SK-N-SH (cell line): ENCODE measurements at regions not wholly inside any gene's neighbourhood (a gene's known extent, or its start where the extent isn't known, plus 50 kb on each side); places are given as distances from the start of the nearest gene placed in this dataset.

Source experiments
- CTCF ChIA-PET: fragments of 300-600, 350-600 bp; formaldehyde crosslinking; extraction: SDS; loops from one replicate; lab custom pipeline; 2021; lab: Yijun Ruan, JAX
- POLR2A ChIA-PET: fragments of 350-600 bp; sonication (Branson Sonifier 250); formaldehyde crosslinking; extraction: SDS; loops from one replicate; lab custom pipeline; 2020; ENCODE audit warnings: antibody characterized with exemption, inconsistent platforms; lab: Yijun Ruan, JAX
- DNase-seq: peaks from one replicate; pipeline ENCODE4 v3.0.0; 2012
- H2AFZ ChIP-seq: fragments of 200-600 bp; sonication (generic); 2 replicates; pipeline ENCODE4 v1.8.1; 2016; ENCODE audit warnings: antibody characterized with exemption, mild to moderate bottlenecking, low read depth
- H3F3A ChIP-seq: fragments of 200-600 bp; sonication (generic); replicated peaks from 2 replicates; pipeline ENCODE3; 2016; ENCODE audit warnings: antibody characterized with exemption, mild to moderate bottlenecking; ENCODE audit not compliant: insufficient read depth
- H3K27ac ChIP-seq, 2 experiments: fragments of 200-500 bp in 1 of 2; fragments of 200-600 bp in 1 of 2; sonication (Bioruptor generic) in 1 of 2; sonication (generic), shearing (Covaris generic) in 1 of 2; 2 replicates each; pipeline versions ENCODE4 v1.5.1 to v1.6.1; 2014 to 2016; ENCODE audit warnings: low read depth in 2 of 2, inconsistent platforms in 1 of 2, low read length in 1 of 2, mild to moderate bottlenecking in 1 of 2, mixed read lengths in 1 of 2
- H3K27me3 ChIP-seq: fragments of 200-600 bp; sonication (generic), shearing (Covaris generic); 2 replicates; pipeline ENCODE4 v1.6.1; 2016; ENCODE audit warnings: mixed run types; ENCODE audit not compliant: insufficient read depth
- H3K36me3 ChIP-seq, 2 experiments: fragments of 200-500 bp in 1 of 2; fragments of 200-600 bp in 1 of 2; sonication (Bioruptor generic) in 1 of 2; sonication (generic) in 1 of 2; replicated peaks in 1 of 2; 2 replicates each; pipeline versions ENCODE3 to v1.5.1; 2014 to 2016; ENCODE audit warnings: low read length in 1 of 2, mild to moderate bottlenecking in 1 of 2; ENCODE audit not compliant: insufficient read depth in 2 of 2, control insufficient read depth in 1 of 2
- H3K4me1 ChIP-seq, 2 experiments: fragments of 200-500 bp in 1 of 2; fragments of 200-600 bp in 1 of 2; sonication (Bioruptor generic) in 1 of 2; sonication (generic), shearing (Covaris generic) in 1 of 2; 2 replicates each; pipeline versions ENCODE4 v1.5.1 to v1.6.1; 2014 to 2016; ENCODE audit warnings: low read depth in 1 of 2, low read length in 1 of 2, mixed run types in 1 of 2; ENCODE audit not compliant: insufficient read depth in 2 of 2, control insufficient read depth in 1 of 2
- H3K4me2 ChIP-seq: fragments of 200-600 bp; sonication (generic), shearing (Covaris generic); 2 replicates; pipeline ENCODE4 v1.6.1; 2017; ENCODE audit warnings: mixed run types
- H3K4me3 ChIP-seq, 2 experiments: fragments of 200-500 bp in 1 of 2; fragments of 200-600 bp in 1 of 2; sonication (Bioruptor generic) in 1 of 2; sonication (generic), shearing (Covaris generic) in 1 of 2; 2 replicates each; pipeline versions ENCODE4 v1.5.1 to v1.8.1; 2014 to 2016; ENCODE audit warnings: low read depth in 2 of 2, inconsistent platforms in 1 of 2, low read length in 1 of 2, mild to moderate bottlenecking in 1 of 2, mixed read lengths in 1 of 2, moderate library complexity in 1 of 2
- H3K79me2 ChIP-seq: fragments of 200-600 bp; sonication (generic); 2 replicates; pipeline ENCODE4 v1.8.1; 2017; ENCODE audit warnings: mild to moderate bottlenecking; ENCODE audit not compliant: insufficient read depth
- H3K9ac ChIP-seq: fragments of 200-600 bp; sonication (generic); 2 replicates; pipeline ENCODE4 v1.6.1; 2017; ENCODE audit warnings: mixed run types
- H3K9me2 ChIP-seq: fragments of 200-600 bp; sonication (generic); 2 replicates; pipeline ENCODE4 v1.6.1; 2017; ENCODE audit warnings: mixed run types
- H3K9me3 ChIP-seq: fragments of 200-600 bp; sonication (generic); 2 replicates; pipeline ENCODE4 v1.6.1; 2017; ENCODE audit warnings: mixed run types, mild to moderate bottlenecking, moderate library complexity
- H4K20me1 ChIP-seq: fragments of 200-600 bp; sonication (generic); 2 replicates; pipeline ENCODE4 v1.6.1; 2017; ENCODE audit warnings: mild to moderate bottlenecking, mixed run types; ENCODE audit not compliant: insufficient read depth
- CHD2 ChIP-seq: fragments of 150-350 bp; IDR thresholded peaks from 2 replicates; pipeline ENCODE4 v1.6.1; 2018; ENCODE audit warnings: low read length; ENCODE audit not compliant: partially characterized antibody
- ELF1 ChIP-seq: IDR thresholded peaks from 2 replicates; pipeline ENCODE4 v1.4.0; 2012
- FOSL2 ChIP-seq: IDR thresholded peaks from 2 replicates; pipeline ENCODE4 v1.4.0; 2012; ENCODE audit warnings: low read depth, mild to moderate bottlenecking, moderate library complexity, borderline replicate concordance
- GABPA ChIP-seq: IDR thresholded peaks from 2 replicates; pipeline ENCODE4 v1.4.0; 2012; ENCODE audit warnings: low read depth, mild to moderate bottlenecking
- GATA2 ChIP-seq: sonication (generic); formaldehyde crosslinking; IDR thresholded peaks from 2 replicates; pipeline ENCODE4 v1.5.0; 2020; ENCODE audit warnings: mild to moderate bottlenecking, missing genetic modification reagents
- IRF3 ChIP-seq: fragments of 150-350 bp; IDR thresholded peaks from 2 replicates; pipeline ENCODE4 v1.6.1; 2016; ENCODE audit warnings: mild to moderate bottlenecking, low read depth, low read length
- MXI1 ChIP-seq: IDR thresholded peaks from 2 replicates; pipeline ENCODE4 v1.6.1; 2012; ENCODE audit warnings: mild to moderate bottlenecking, low read depth, low read length, improper control_type of control experiment
- NFIC ChIP-seq: IDR thresholded peaks from 2 replicates; pipeline ENCODE4 v1.4.0; 2012; ENCODE audit warnings: borderline replicate concordance
- NRF1 ChIP-seq: IDR thresholded peaks from 2 replicates; pipeline ENCODE4 v1.6.1; 2012; ENCODE audit warnings: low read depth, mild to moderate bottlenecking, low read length
- RCOR1 ChIP-seq: fragments of 150-350 bp; IDR thresholded peaks from 2 replicates; pipeline ENCODE4 v1.6.1; 2017; ENCODE audit warnings: antibody characterized with exemption, low read length
- REST ChIP-seq: IDR thresholded peaks from 2 replicates; pipeline ENCODE4 v1.6.1; 2012; ENCODE audit warnings: mild to moderate bottlenecking, low read depth, low read length, moderate library complexity
- RFX5 ChIP-seq: IDR thresholded peaks from 2 replicates; pipeline ENCODE4 v1.6.1; 2012; ENCODE audit warnings: mild to moderate bottlenecking, improper control_type of control experiment, low read length
- RXRA ChIP-seq: IDR thresholded peaks from 2 replicates; pipeline ENCODE4 v1.4.0; 2012; ENCODE audit warnings: low read depth, mild to moderate bottlenecking, borderline replicate concordance
- SMC3 ChIP-seq: IDR thresholded peaks from 2 replicates; pipeline ENCODE4 v1.6.1; 2012; ENCODE audit warnings: low read depth, low read length, improper control_type of control experiment
- TAF1 ChIP-seq: IDR thresholded peaks from 2 replicates; pipeline ENCODE4 v1.6.1; 2012; ENCODE audit warnings: low read depth, mild to moderate bottlenecking, low read length, moderate library complexity, borderline replicate concordance
- TEAD4 ChIP-seq: IDR thresholded peaks from 2 replicates; pipeline ENCODE4 v1.4.0; 2012; ENCODE audit warnings: mild to moderate bottlenecking, borderline replicate concordance; ENCODE audit not compliant: insufficient read depth
- USF1 ChIP-seq: IDR thresholded peaks from 2 replicates; pipeline ENCODE4 v1.4.0; 2012; ENCODE audit warnings: low read depth, borderline replicate concordance
- USF2 ChIP-seq: fragments of 150-350 bp; IDR thresholded peaks from 2 replicates; pipeline ENCODE4 v1.6.1; 2017; ENCODE audit warnings: antibody characterized with exemption, low read length, low read depth, borderline replicate concordance
- ZBTB33 ChIP-seq: IDR thresholded peaks from 2 replicates; pipeline ENCODE4 v1.4.0; 2012; ENCODE audit warnings: low read depth, borderline replicate concordance
- WGBS: methylation state at CpG from one replicate; pipeline ENCODE4 v1.1.6; 2017; ENCODE audit warnings: low lambda C conversion rate; 5-methylcytosine and 5-hydroxymethylcytosine counted together

GRCh38 chr2:226496273-226496550 is 303.4 kb downstream of the IRS1 start (continued):
- TF ChIP-seq ZBTB33 (no peak), GATA2 (CRISPR knock-in tag) (no peak), SMC3 (no peak), TEAD4 (no peak), NRF1 (no peak), NFIC (no peak), USF2 (no peak), FOSL2 (no peak)

- Histone ChIP-seq H3K4me2 (no peak overlapping the region), H3K9me2 (no peaks in the 10 kb centered on the region), H3K27ac (no peak overlapping the region), H3K9me3 (no peaks in the 10 kb centered on the region), H3K27me3 (no peaks in the 10 kb centered on the region), H4K20me1 (no peaks in the 10 kb centered on the region), H3K79me2 (no peaks in the 10 kb centered on the region), H3K9ac (no peak overlapping the region), H3F3A (no peaks in the 10 kb centered on the region), H3K36me3 (no peaks in the 10 kb centered on the region), H3K4me1 (no peaks in the 10 kb centered on the region), H2AFZ (peak overlapping the region; percentile 17; the same call in 1 of the 2 replicates), H3K4me3 (no peak overlapping the region)
- CTCF ChIA-PET = no interaction called here
- WGBS = 51% methylated on average over 9 of the region's 9 CpGs
- DNase-seq = no peak
- POLR2A ChIA-PET = no interaction called here
- TF ChIP-seq USF1 (no peak), RXRA (no peak), RCOR1 (no peak), RFX5 (no peak), IRF3 (no peak), ELF1 (no peak), TAF1 (no peak), REST (no peak), CHD2 (no peak), GABPA (no peak), SMC3 (no peak), MXI1 (no peak)
These were observed 304.0 kb downstream of the IRS1 start for GRCh38 chr2:226495466-226496272.
